Psoas muscle (tissue), 7 donors: ENCODE measurements at regions not wholly inside any gene's neighbourhood (a gene's known extent, or its start where the extent isn't known, plus 50 kb on each side); places are given as distances from the start of the nearest gene placed in this dataset.

Experiments used
- ATAC-seq, 4 donors: fragments of 200-7000 bp; cut with Tn5 transposase; one replicate each; pipeline ENCODE4 v1.9.1; 2020; ENCODE audit warnings: moderate library complexity in 3 of 4, mild to moderate bottlenecking in 2 of 4
- DNase-seq, 2 donors: peaks; one replicate each; pipeline ENCODE4 v3.0.0-alpha.2; 2020
- H3K27ac ChIP-seq: fragments of 200-600 bp; one replicate; pipeline ENCODE4 v1.8.0; 2022
- H3K27me3 ChIP-seq, 3 donors: fragments of 200-600 bp in 1 of 3; one replicate each; pipeline versions ENCODE4 v1.6.1 to v1.8.0; 2013 to 2022; ENCODE audit warnings: low read length in 2 of 3, mild to moderate bottlenecking in 2 of 3, moderate library complexity in 1 of 3; ENCODE audit not compliant: insufficient read depth in 3 of 3
- H3K36me3 ChIP-seq, 2 donors: fragments of 200-600 bp in 1 of 2; one replicate each; pipeline versions ENCODE4 v1.6.1 to v1.8.0; 2013 to 2022; ENCODE audit warnings: low read depth in 1 of 2, mild to moderate bottlenecking in 1 of 2, moderate library complexity in 1 of 2; ENCODE audit not compliant: insufficient read depth in 1 of 2
- H3K4me1 ChIP-seq: fragments of 200-600 bp; one replicate; pipeline ENCODE4 v1.8.0; 2022
- H3K4me3 ChIP-seq: fragments of 200-600 bp; one replicate; pipeline ENCODE4 v1.8.0; 2022; ENCODE audit warnings: mild to moderate bottlenecking
- H3K9me3 ChIP-seq: fragments of 200-600 bp; one replicate; pipeline ENCODE4 v1.8.0; 2022
- WGBS, 3 donors: extraction: QIAGEN DNeasy Blood & Tissue Kit; methylation state at CpG; one replicate each; pipeline versions ENCODE4 v1.1.6 to v1.1.7; 2013; 5-methylcytosine and 5-hydroxymethylcytosine counted together
- intact Hi-C, 2 donors: fragments of 100-400 bp; cut with DNase I; formaldehyde crosslinking; loops; one replicate each; pipeline versions ENCODE4 v1.11.0 to v1.14.2; 2022
- TF ChIP-seq, protein P1 (sequence below): fragments of 200-600 bp; IDR thresholded peaks from one replicate; pipeline ENCODE4 v1.8.0; 2022; ENCODE audit warnings: antibody characterized with exemption
- donor health status: healthy with polysubstance abuse.
- donor health status: DM: no; HTN: no; CAD: no; lungs with moderate emphysema.
- donor health status: Bipolar disorder and iron deficiency.
- donor health status: healthy.
- donor health status: DM: yes; HTN: yes; CAD: no.
- donor health status: DM: no; HTN: no; CAD: no.
- donor health status: DM: yes; HTN: yes; CAD: no.

DNA sequence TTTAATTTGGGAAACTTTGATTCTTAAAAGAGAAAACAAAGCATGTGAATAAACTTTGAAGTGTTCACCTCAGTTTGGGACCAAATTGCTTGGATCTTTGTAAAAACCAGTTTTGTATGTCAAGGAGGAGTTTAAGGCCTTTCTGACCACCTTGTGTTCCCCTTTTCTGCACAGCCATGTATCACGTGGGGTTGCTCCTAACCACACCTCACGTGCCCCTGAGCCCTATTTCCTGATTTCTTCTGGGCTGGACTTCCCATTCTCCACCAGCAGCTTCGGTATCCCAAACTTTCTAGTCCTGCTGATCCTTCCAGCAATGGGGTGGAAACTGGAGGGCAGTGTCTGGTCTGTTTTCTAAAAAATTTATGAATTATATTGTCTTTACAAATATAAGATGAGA is 76.4 kb upstream of the STT3B start:
- DNase-seq: no peak

DNA sequence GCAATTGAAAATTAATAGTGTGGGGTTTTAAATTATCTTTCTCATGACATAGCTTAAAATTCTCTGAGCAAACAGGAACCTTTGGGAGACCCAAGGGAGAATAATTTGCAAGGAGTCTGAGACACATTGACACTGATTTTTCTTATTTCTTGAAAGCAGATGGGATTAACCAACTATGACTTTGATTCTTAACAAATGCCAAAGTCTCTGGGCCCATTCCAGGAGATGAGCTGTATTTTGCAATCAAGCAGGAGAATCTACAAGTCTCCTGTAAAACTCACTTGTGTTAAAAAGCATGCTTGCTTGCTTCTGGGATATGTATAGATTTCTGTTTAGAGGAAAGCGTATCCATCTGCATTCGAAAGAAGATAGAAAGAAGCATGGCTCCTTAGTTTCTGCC is 71.3 kb upstream of the STT3B start:
- ATAC-seq (no peak), DNase-seq (no peak)
- no peaks in the 10 kb centered on the region for H3K9me3 ChIP-seq
- H3K36me3 ChIP-seq: no peaks in the 10 kb centered on the region
- no peak overlapping the region for H3K4me3 ChIP-seq
- no peak overlapping the region for H3K27ac ChIP-seq
- H3K4me1 ChIP-seq: peaks cover 6% of the 10 kb centered on the region
- peaks cover 0 to under 1% (median 0%) of the 10 kb centered on the region in 3 donors for H3K27me3 ChIP-seq
- TF ChIP-seq, protein P1, sequence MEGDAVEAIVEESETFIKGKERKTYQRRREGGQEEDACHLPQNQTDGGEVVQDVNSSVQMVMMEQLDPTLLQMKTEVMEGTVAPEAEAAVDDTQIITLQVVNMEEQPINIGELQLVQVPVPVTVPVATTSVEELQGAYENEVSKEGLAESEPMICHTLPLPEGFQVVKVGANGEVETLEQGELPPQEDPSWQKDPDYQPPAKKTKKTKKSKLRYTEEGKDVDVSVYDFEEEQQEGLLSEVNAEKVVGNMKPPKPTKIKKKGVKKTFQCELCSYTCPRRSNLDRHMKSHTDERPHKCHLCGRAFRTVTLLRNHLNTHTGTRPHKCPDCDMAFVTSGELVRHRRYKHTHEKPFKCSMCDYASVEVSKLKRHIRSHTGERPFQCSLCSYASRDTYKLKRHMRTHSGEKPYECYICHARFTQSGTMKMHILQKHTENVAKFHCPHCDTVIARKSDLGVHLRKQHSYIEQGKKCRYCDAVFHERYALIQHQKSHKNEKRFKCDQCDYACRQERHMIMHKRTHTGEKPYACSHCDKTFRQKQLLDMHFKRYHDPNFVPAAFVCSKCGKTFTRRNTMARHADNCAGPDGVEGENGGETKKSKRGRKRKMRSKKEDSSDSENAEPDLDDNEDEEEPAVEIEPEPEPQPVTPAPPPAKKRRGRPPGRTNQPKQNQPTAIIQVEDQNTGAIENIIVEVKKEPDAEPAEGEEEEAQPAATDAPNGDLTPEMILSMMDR: no peak
- intact Hi-C loops: no loop called here
- WGBS, 3 donors: 89 to 97% (median 95%) methylated on average over 2 of the region's 2 CpGs

More for the DNA sequence above, 76.4 kb upstream of the STT3B start:
- H3K4me1 ChIP-seq: no peaks in the 10 kb centered on the region
- intact Hi-C loops: no loop called here
- peaks cover 0 to 2% (median 0%) of the 10 kb centered on the region in 3 donors for H3K27me3 ChIP-seq
- no peaks in the 10 kb centered on the region for H3K36me3 ChIP-seq
- H3K9me3 ChIP-seq: no peaks in the 10 kb centered on the region
- TF ChIP-seq, protein P1: no peak
- no peak overlapping the region for H3K4me3 ChIP-seq
- no peak for ATAC-seq
- no peak overlapping the region for H3K27ac ChIP-seq
- 74 to 86% (median 85%) methylated on average over 3 of the region's 3 CpGs for WGBS, 3 donors

DNA sequence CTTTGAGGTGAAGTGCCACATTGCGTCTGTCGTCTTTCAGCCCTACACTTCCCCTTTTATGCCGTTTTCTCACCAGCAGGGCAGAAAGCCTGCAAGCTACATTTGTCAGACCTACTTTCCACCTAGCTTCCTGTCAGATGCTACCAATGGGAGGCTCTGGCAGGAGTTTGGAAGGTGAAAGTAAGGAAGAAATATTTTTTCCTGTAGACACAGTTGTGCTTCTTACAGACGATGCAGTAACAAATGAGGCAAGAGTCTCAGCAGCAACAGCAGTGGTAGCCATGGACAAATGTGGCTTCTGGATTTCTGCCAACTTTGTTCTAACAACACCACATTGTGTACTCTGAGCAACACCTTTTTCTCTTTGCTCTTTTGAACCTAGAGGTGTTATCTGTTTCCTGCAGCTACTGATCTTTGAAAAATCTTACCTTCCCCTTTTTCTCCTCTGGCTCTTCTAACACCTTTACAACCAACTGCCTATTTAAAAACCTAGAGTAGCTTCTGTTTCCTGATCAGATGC is 70.6 kb upstream of the STT3B start:
- ATAC-seq: no peak
- DNase-seq: no peak
- intact Hi-C loops: no loop called here
- no peaks in the 10 kb centered on the region for H3K9me3 ChIP-seq
- no peaks in the 10 kb centered on the region for H3K36me3 ChIP-seq
- TF ChIP-seq, protein P1: no peak
- no peaks in the 10 kb centered on the region for H3K27me3 ChIP-seq
- WGBS, 3 donors: 54 to 57% (median 56%) methylated on average over 4 of the region's 4 CpGs
- no peak overlapping the region for H3K27ac ChIP-seq
- peaks cover 6% of the 10 kb centered on the region for H3K4me1 ChIP-seq
- H3K4me3 ChIP-seq: no peak overlapping the region

DNA sequence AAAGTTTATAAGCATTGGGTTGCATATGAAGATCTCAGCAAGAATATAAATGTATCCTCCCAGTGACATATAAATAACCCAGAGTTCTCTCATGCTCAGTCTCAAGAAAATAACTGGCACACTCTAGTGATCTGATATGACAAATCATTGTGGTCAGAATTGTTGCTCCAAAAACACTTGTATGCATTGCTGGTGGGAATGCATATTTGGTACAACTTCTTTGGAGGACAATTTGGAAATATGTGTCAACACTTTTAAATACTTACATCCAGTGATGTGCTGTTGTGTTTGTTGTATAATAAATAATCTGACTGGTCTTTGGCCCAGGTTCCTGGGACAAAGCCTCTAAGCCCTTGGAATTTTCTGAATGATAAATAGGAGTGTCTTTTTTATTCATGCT is 66.7 kb upstream of the STT3B start:
- TF ChIP-seq, protein P1: no peak
- H3K9me3 ChIP-seq: no peaks in the 10 kb centered on the region
- peaks cover 6% of the 10 kb centered on the region for H3K4me1 ChIP-seq
- no peaks in the 10 kb centered on the region for H3K36me3 ChIP-seq
- no peak overlapping the region for H3K27ac ChIP-seq
- no peak for DNase-seq
- H3K4me3 ChIP-seq: no peak overlapping the region
- no peaks in the 10 kb centered on the region for H3K27me3 ChIP-seq
- intact Hi-C loops: no loop called here
- peak in 1 of 4 donors; percentile 39 for ATAC-seq

DNA sequence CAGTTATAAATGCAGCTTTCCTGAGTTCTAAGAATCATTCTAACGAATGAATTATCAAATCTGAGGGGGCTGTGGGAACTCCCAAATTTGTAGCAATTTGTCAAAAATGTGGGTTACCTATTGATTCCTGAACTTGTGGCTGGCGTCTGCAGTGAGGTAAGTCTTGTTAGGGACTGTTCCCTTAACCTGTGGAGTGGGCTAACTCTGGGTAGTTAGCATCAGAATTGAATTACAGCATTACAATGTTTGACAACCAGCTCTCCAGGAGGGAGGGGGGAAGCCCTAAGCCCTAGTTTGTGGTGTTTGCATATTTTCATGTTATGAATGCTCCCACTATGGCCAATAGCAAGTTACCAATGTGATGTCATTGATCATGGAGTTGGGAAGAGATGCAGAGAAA is 65.9 kb upstream of the STT3B start:
- H3K27me3 ChIP-seq: no peaks in the 10 kb centered on the region
- ATAC-seq (no peak), DNase-seq (no peak)
- WGBS, 3 donors: 82 to 89% (median 88%) methylated on average over 2 of the region's 2 CpGs
- TF ChIP-seq, protein P1: no peak
- intact Hi-C loops: no loop called here
- H3K27ac ChIP-seq: no peak overlapping the region
- no peaks in the 10 kb centered on the region for H3K9me3 ChIP-seq
- H3K4me3 ChIP-seq: no peak overlapping the region
- peaks cover 6% of the 10 kb centered on the region for H3K4me1 ChIP-seq
- H3K36me3 ChIP-seq: no peaks in the 10 kb centered on the region
